Adipose tissue (tissue), 3 donors: ENCODE measurements at regions not wholly inside any gene's neighbourhood (a gene's known extent, or its start where the extent isn't known, plus 50 kb on each side); places are given as distances from the start of the nearest gene placed in this dataset.

Experiments
- H3K27ac ChIP-seq: one replicate; pipeline ENCODE4 v1.5.1; 2013; ENCODE audit warnings: low read depth, low read length
- WGBS, 3 donors: extraction: QIAGEN DNeasy Blood & Tissue Kit; methylation state at CpG; one replicate each; pipeline ENCODE4 v1.1.7; 2013; 5-methylcytosine and 5-hydroxymethylcytosine counted together
- donor health status: healthy with polysubstance abuse.
- donor health status: Bipolar disorder and iron deficiency.
- donor health status: healthy.

GRCh38 chr14:71661441-71661840 lies 270.8 kb upstream of the RGS6 start:
- no peak overlapping the region for H3K27ac ChIP-seq
- WGBS, 3 donors: 85 to 88% (median 88%) methylated on average over 5 of the region's 5 CpGs

- 97 to 99% (median 97%) methylated on average over 4 of the region's 4 CpGs for WGBS, 3 donors
- H3K27ac ChIP-seq: no peak overlapping the region
Observed at GRCh38 chr14:71662291-71662790, 269.9 kb upstream of the RGS6 start.

GRCh38 chr14:71665157-71665556 lies 267.1 kb upstream of the RGS6 start:
- no peak overlapping the region for H3K27ac ChIP-seq
- WGBS, 3 donors: 61 to 85% (median 79%) methylated on average over 1 of the region's 1 CpG

DNA sequence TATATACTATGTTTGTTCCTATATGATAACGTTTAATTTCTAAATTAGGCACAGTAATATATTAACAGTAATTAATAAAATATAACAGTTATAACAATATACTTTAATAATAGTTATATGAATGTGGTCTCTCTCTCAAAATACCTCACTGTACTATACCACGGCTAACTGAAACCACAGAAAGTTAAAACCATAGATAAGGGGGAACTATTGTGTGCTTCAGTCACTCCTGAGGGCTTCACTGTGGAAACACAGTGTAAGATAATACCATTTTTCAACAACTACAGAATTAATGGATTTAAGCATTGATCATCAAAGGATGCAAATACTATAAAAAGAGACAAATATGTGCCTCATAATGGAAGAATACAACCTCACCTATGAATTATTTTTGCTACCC lies 266.4 kb upstream of the RGS6 start:
- H3K27ac ChIP-seq: no peak overlapping the region
- WGBS, 3 donors: 79 to 85% (median 83%) methylated on average over 2 of the region's 2 CpGs

- 73 to 82% (median 74%) methylated on average over 2 of the region's 2 CpGs for WGBS, 3 donors
- H3K27ac ChIP-seq: no peak overlapping the region
Observed at GRCh38 chr14:71666571-71667145, 265.6 kb upstream of the RGS6 start.

GRCh38 chr14:71668186-71668912 lies 263.9 kb upstream of the RGS6 start:
- H3K27ac ChIP-seq: no peak overlapping the region
- WGBS, 3 donors: 80 to 84% (median 82%) methylated on average over 5 of the region's 5 CpGs

GRCh38 chr14:71672596-71672995 lies 259.6 kb upstream of the RGS6 start:
- 92 to 96% (median 94%) methylated on average over 5 of the region's 5 CpGs for WGBS, 3 donors
- no peak overlapping the region for H3K27ac ChIP-seq

- WGBS, 3 donors: 92 to 97% (median 93%) methylated on average over 7 of the region's 7 CpGs
- H3K27ac ChIP-seq: no peak overlapping the region
Observed at GRCh38 chr14:71675126-71675899, 256.9 kb upstream of the RGS6 start.

- no peak overlapping the region for H3K27ac ChIP-seq
- 94 to 98% (median 97%) methylated on average over 5 of the region's 5 CpGs for WGBS, 3 donors
Observed at GRCh38 chr14:71675900-71676287, 256.3 kb upstream of the RGS6 start.

DNA sequence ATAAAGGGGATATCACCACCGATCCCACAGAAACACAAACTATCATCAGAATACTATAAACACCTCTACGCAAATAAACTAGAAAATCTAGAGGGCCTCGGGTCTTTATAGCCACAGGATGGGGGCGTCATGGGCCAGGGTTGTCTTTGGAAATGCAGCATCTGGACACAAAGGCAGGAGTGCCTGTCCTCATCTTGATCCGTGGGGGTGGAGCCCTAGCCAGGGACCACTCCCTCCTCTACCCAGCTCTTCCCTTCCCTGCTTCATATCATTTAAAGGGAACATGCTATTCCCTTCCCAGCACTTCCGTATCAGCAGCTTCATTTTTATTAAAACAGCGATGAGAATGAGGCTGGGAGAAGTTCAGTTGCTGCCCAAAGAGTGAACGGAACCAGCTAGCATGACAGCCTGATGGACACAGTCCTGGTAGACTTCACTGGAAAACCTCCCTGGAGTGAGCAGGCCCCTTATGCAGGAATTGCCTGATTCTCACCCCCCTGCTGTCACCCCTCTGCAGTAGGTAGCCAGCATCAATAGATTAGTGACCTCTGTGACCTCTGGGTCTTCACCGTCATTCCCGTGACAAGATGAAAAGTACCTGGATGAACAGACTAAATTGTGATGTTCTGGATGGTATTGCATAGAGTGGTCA lies 251.4 kb upstream of the RGS6 start:
- H3K27ac ChIP-seq: no peak overlapping the region
- 85 to 91% (median 89%) methylated on average over 10 of the region's 10 CpGs for WGBS, 3 donors

GRCh38 chr14:71682337-71682736 lies 249.9 kb upstream of the RGS6 start:
- no peak overlapping the region for H3K27ac ChIP-seq
- 73 to 90% (median 78%) methylated on average over 3 of the region's 3 CpGs for WGBS, 3 donors

DNA sequence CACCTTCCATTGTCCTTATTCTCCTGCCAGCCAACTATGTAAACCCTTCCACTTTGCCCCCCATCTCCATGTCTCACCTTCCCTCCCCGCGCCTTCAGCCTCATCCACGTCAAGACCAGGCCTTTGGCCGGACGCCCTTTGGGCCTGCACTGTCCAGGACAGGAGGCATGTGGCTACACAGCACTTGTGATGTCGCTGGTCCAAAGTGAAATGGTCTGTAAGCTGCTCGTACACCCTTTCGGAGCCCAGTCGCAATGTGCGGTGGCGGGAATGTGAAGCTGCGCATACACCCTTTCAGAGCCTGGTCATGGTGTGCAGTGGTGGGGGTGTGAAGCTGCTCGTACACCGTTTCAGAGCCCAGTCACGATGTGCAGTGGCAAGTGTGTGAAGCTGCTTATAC lies 247.9 kb upstream of the RGS6 start:
- H3K27ac ChIP-seq: no peak overlapping the region
- WGBS, 3 donors: 97 to 99% (median 98%) methylated on average over 15 of the region's 15 CpGs

GRCh38 chr14:71686677-71687076 lies 245.6 kb upstream of the RGS6 start:
- no peak overlapping the region for H3K27ac ChIP-seq
- 74 to 87% (median 86%) methylated on average over 5 of the region's 5 CpGs for WGBS, 3 donors

DNA sequence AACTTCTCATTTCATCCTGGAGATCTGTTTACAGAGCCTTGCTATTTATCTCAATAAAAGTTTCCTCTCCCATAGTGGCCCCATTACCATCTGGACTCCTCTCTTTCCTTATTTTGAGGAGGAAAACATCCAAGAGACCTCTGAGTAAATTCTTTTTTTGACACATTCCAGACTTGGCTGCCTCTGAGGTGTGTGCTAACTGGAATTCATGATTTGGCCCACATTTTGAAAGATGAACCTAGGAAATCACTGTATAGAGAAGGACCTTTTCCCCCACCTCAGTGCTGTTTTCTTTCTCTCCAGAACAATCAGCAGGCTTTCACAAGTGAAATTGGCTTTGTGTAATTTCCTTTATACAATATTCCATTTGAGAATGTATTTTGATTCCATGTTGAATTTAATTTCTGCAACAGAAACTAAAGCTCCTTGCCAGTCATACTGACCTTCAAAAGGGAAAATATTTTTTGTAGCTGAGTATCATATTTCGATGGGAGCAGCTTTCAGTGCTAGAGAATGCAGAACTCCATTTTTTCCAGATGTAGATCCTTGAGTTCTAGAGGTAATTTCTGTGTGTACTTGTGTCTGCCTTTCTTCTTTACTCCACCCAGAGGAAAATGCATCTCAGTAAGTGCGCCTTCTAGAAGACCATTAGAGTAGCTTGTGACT lies 244.9 kb upstream of the RGS6 start:
- H3K27ac ChIP-seq: no peak overlapping the region
- WGBS, 3 donors: 75 to 86% (median 79%) methylated on average over 2 of the region's 2 CpGs

- no peak overlapping the region for H3K27ac ChIP-seq
Observed at GRCh38 chr14:71688576-71688975, 243.7 kb upstream of the RGS6 start.

GRCh38 chr14:71690478-71690877 lies 241.8 kb upstream of the RGS6 start:
- no peak overlapping the region for H3K27ac ChIP-seq

More at GRCh38 chr14:71688576-71688975, 243.7 kb upstream of the RGS6 start:
- 67 to 98% (median 93%) methylated on average over 4 of the region's 4 CpGs for WGBS, 3 donors

DNA sequence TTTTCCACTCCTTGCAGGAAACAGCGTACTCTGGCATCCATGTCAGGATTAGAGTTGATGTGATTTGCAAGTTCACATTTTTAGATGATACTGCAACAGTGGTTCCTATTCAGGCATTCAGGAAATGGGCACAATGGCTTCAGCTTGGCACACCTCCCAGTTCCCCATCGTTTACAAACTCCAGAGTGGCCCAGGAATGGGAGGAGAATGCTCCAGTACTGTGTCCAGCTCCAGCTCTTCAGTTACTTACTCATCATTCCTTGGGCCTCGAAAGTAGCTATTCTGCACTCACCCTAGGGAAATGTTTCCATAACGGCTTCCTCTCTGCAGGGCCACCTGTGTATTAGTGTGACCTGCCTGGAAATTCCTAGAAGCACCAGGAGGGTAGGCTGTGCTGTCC lies 239.7 kb upstream of the RGS6 start:
- no peak overlapping the region for H3K27ac ChIP-seq
- 55 to 72% (median 69%) methylated on average over 4 of the region's 4 CpGs for WGBS, 3 donors

More at GRCh38 chr14:71690478-71690877, 241.8 kb upstream of the RGS6 start:
- WGBS, 3 donors: 63 to 100% (median 89%) methylated on average over 2 of the region's 2 CpGs

GRCh38 chr14:71693381-71693780 lies 238.8 kb upstream of the RGS6 start:
- WGBS, 3 donors: 75 to 91% (median 80%) methylated on average over 6 of the region's 6 CpGs
- no peak overlapping the region for H3K27ac ChIP-seq
